Neural progenitor cell (in vitro differentiated cells): ENCODE measurements at regions not wholly inside any gene's neighbourhood (a gene's known extent, or its start where the extent isn't known, plus 50 kb on each side); places are given as distances from the start of the nearest gene placed in this dataset.
A peak's percentile ranks its signal among the peaks of the same experiment; 100 is the strongest.

ENCODE experiments used
- DNase-seq: peaks from one replicate; pipeline ENCODE4 v3.0.0-alpha.2; 2016; ENCODE audit warnings: low spot score
- H2AFZ ChIP-seq: fragments of 200-600 bp; sonication (generic); replicated peaks from 2 replicates; pipeline ENCODE4 v1.6.1; 2016; ENCODE audit warnings: antibody characterized with exemption
- H3F3A ChIP-seq: fragments of 200-600 bp; sonication (generic); 2 replicates; pipeline ENCODE4 v1.6.1; 2016; ENCODE audit warnings: antibody characterized with exemption, low read depth
- H3K27ac ChIP-seq: fragments of 200-600 bp; sonication (generic); 2 replicates; pipeline ENCODE4 v1.5.1; 2016; ENCODE audit warnings: mild to moderate bottlenecking
- H3K27me3 ChIP-seq: fragments of 200-600 bp; sonication (generic); 2 replicates; pipeline ENCODE4 v1.6.1; 2016; ENCODE audit warnings: mild to moderate bottlenecking, moderate library complexity
- H3K36me3 ChIP-seq: fragments of 200-600 bp; sonication (generic); 2 replicates; pipeline ENCODE4 v1.5.1; 2016
- H3K4me1 ChIP-seq: fragments of 200-600 bp; sonication (generic); 2 replicates; pipeline ENCODE4 v1.6.1; 2016; ENCODE audit warnings: mixed run types
- H3K4me2 ChIP-seq: fragments of 200-600 bp; sonication (generic); 2 replicates; pipeline ENCODE4 v1.6.1; 2016
- H3K4me3 ChIP-seq: fragments of 200-600 bp; sonication (generic); 2 replicates; pipeline ENCODE4 v1.5.1; 2016
- H3K79me2 ChIP-seq: fragments of 200-600 bp; sonication (generic); 2 replicates; pipeline ENCODE4 v1.6.1; 2016; ENCODE audit warnings: low read depth
- H3K9ac ChIP-seq: fragments of 200-600 bp; sonication (generic); 2 replicates; pipeline ENCODE4 v1.6.1; 2016
- H3K9me3 ChIP-seq: fragments of 200-600 bp; sonication (generic); 2 replicates; pipeline ENCODE4 v1.5.1; 2016; ENCODE audit warnings: low read depth
- H4K20me1 ChIP-seq: fragments of 200-600 bp; sonication (generic); 2 replicates; pipeline ENCODE4 v1.6.1; 2016; ENCODE audit warnings: low read depth
- H3K27ac Mint-ChIP-seq: 3 replicates; pipeline ENCODE4 v1.8.0; 2021; ENCODE audit warnings: mixed read lengths
- H3K27me3 Mint-ChIP-seq: 2 replicates; pipeline ENCODE4 v1.8.0; 2022; ENCODE audit warnings: low read depth, mild to moderate bottlenecking, inconsistent platforms, moderate library complexity, mixed read lengths; ENCODE audit not compliant: insufficient read depth
- H3K36me3 Mint-ChIP-seq: 3 replicates; pipeline ENCODE4 v1.8.0; 2021; ENCODE audit warnings: mixed read lengths
- H3K4me1 Mint-ChIP-seq: 3 replicates; pipeline ENCODE4 v1.8.0; 2021; ENCODE audit warnings: mixed read lengths
- H3K4me3 Mint-ChIP-seq: 3 replicates; pipeline ENCODE4 v1.8.0; 2021; ENCODE audit warnings: mild to moderate bottlenecking, moderate library complexity, mixed read lengths
- H3K9me3 Mint-ChIP-seq: 3 replicates; pipeline ENCODE4 v1.8.0; 2020; ENCODE audit warnings: mixed read lengths
- CTCF ChIP-seq: fragments of 200-600 bp; sonication (generic); IDR thresholded peaks from 2 replicates; pipeline ENCODE4 v1.5.1; 2017; ENCODE audit warnings: antibody characterized with exemption, mild to moderate bottlenecking
- EZH2 ChIP-seq: fragments of 200-600 bp; sonication (generic); IDR thresholded peaks from 2 replicates; pipeline ENCODE4 v1.6.1; 2017; ENCODE audit warnings: antibody characterized with exemption, mild to moderate bottlenecking, moderate library complexity
- EZH2phosphoT487 ChIP-seq: fragments of 200-600 bp; sonication (generic); IDR thresholded peaks from 2 replicates; pipeline ENCODE4 v1.6.1; 2017; ENCODE audit warnings: antibody characterized with exemption

DNA sequence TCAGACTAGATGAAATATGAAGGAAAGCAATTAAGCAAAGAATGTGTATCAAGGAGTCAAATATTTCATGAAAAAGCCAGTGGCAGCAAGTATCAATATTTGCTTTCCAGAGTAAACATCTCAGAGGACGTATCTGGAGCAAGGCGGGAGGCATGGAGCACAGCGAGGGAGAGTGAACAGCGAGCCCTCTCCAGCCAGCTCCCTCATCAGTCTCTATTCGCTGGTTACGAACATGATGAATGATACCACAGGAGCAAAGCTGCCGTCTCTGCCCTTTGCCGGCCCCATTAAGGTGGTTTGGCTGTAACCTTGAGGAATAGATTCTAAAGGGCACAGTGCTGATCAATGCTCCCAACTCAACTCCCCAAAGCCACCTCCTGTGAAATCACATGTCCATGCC, 95.8 kb downstream of the CCNA1 start:
- H3K27ac Mint-ChIP-seq: no peak overlapping the region
- H3K9me3 ChIP-seq: no peaks in the 10 kb centered on the region

GRCh38 chr13:36530050-36530789, 97.9 kb downstream of the CCNA1 start:
- no peaks in the 10 kb centered on the region for H3K36me3 ChIP-seq
- no peaks in the 10 kb centered on the region for H3K36me3 Mint-ChIP-seq
- H3K9me3 ChIP-seq: no peaks in the 10 kb centered on the region
- TF ChIP-seq EZH2phosphoT487: no peak
- TF ChIP-seq CTCF: no peak
- TF ChIP-seq EZH2: no peak
- no peaks in the 10 kb centered on the region for H3F3A ChIP-seq
- no peak overlapping the region for H3K9ac ChIP-seq
- no peak overlapping the region for H3K27ac ChIP-seq
- H3K4me3 ChIP-seq: no peak overlapping the region
- H3K4me2 ChIP-seq: no peak overlapping the region
- H2AFZ ChIP-seq: no peak overlapping the region
- no peaks in the 10 kb centered on the region for H3K27me3 ChIP-seq
- H3K4me1 Mint-ChIP-seq: peaks cover 9% of the 10 kb centered on the region
- H3K4me3 Mint-ChIP-seq: no peak overlapping the region
- no peak overlapping the region for H3K27ac Mint-ChIP-seq
- DNase-seq: peak; percentile 29
- H3K9me3 Mint-ChIP-seq: peaks cover 3% of the 10 kb centered on the region
- peaks cover 4% of the 10 kb centered on the region for H3K27me3 Mint-ChIP-seq
- H4K20me1 ChIP-seq: no peaks in the 10 kb centered on the region
- H3K79me2 ChIP-seq: no peaks in the 10 kb centered on the region
- H3K4me1 ChIP-seq: peaks cover 17% of the 10 kb centered on the region

More for the DNA sequence above, 95.8 kb downstream of the CCNA1 start:
- Mint-ChIP-seq H3K36me3 (no peaks in the 10 kb centered on the region), H3K27me3 (peaks cover 2% of the 10 kb centered on the region), H3K9me3 (peaks cover 3% of the 10 kb centered on the region), H3K4me1 (peaks cover 9% of the 10 kb centered on the region), H3K4me3 (no peak overlapping the region)
- H3K27ac ChIP-seq: no peak overlapping the region
- H4K20me1 ChIP-seq: no peaks in the 10 kb centered on the region
- peaks cover 7% of the 10 kb centered on the region for H3K4me1 ChIP-seq
- no peaks in the 10 kb centered on the region for H3F3A ChIP-seq
- no peak overlapping the region for H2AFZ ChIP-seq
- no peak overlapping the region for H3K4me2 ChIP-seq
- H3K9ac ChIP-seq: no peak overlapping the region
- H3K79me2 ChIP-seq: no peaks in the 10 kb centered on the region
- no peak for DNase-seq
- H3K27me3 ChIP-seq: no peaks in the 10 kb centered on the region
- H3K4me3 ChIP-seq: no peak overlapping the region
- no peaks in the 10 kb centered on the region for H3K36me3 ChIP-seq
- no peak for TF ChIP-seq CTCF
- TF ChIP-seq EZH2: no peak

DNA sequence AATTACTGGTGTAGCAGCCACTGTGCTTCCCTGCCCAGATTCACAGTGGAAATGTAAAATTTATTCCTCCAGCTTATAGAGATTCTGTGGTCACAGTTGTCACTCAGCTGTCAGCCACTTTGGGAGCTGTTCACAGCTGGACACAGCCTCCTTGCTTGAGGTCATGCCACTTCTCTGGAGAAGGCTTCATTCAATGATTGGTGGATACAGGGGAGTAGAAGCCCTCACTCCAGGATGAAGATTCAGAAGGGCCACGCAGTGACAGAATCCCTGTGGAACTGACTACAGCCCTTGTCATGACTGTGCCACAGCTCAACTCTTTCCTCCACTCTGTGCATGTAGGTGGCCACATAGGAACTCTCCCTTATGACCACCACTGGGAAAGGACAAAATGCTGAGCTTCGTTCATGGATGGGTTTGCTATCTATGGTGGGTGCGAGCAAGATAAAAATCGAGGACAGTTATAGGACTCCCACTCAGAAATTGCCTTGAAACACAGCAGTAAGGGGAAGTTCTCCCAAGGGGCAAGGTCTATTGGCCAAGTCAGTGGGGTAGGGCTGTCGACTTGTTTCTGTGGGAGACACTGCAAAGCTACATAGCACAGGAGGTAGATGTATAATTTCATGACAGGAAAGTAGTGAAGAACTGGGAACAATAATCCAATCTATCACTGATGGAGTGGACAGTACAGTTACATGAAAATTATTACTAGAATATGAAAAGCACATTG, 98.7 kb downstream of the CCNA1 start:
- peaks cover 3% of the 10 kb centered on the region for H3K9me3 Mint-ChIP-seq
- no peaks in the 10 kb centered on the region for H3K79me2 ChIP-seq
- no peaks in the 10 kb centered on the region for H3K36me3 Mint-ChIP-seq
- H3K9ac ChIP-seq: no peak overlapping the region
- H3K4me3 ChIP-seq: no peak overlapping the region
- H3K4me1 ChIP-seq: peaks cover 17% of the 10 kb centered on the region
- H3K36me3 ChIP-seq: no peaks in the 10 kb centered on the region
- no peaks in the 10 kb centered on the region for H4K20me1 ChIP-seq
- H3K27ac Mint-ChIP-seq: no peak overlapping the region
- no peak for TF ChIP-seq EZH2
- no peak for TF ChIP-seq CTCF
- no peak for TF ChIP-seq EZH2phosphoT487
- peaks cover 4% of the 10 kb centered on the region for H3K27me3 Mint-ChIP-seq
- no peaks in the 10 kb centered on the region for H3K9me3 ChIP-seq
- no peak overlapping the region for H3K4me3 Mint-ChIP-seq
- no peaks in the 10 kb centered on the region for H3K27me3 ChIP-seq
- no peak overlapping the region for H3K4me2 ChIP-seq
- H2AFZ ChIP-seq: no peak overlapping the region
- H3K4me1 Mint-ChIP-seq: peaks cover 9% of the 10 kb centered on the region
- DNase-seq: no peak
- H3F3A ChIP-seq: no peaks in the 10 kb centered on the region
- H3K27ac ChIP-seq: no peak overlapping the region
